SJCRH30 (cell line): ENCODE measurements at regions not wholly inside any gene's neighbourhood (a gene's known extent, or its start where the extent isn't known, plus 50 kb on each side); places are given as distances from the start of the nearest gene placed in this dataset.
A peak's percentile ranks its signal among the peaks of the same experiment; 100 is the strongest.
"Not testable (repeated sequence)": the region's sequence is repeated elsewhere in the genome, so short reads cannot be mapped to it uniquely, and the experiment has no call there.

Experiments used
- DNase-seq, 2 experiments: peaks; one replicate each; pipeline ENCODE4 v3.0.0-alpha.2; 2015 to 2020
- H3K27ac ChIP-seq: fragments of 250-450 bp; sonication (Bioruptor Pico); 2 replicates; pipeline ENCODE4 v1.5.1; 2020; ENCODE audit warnings: mild to moderate bottlenecking, moderate library complexity
- H3K27me3 ChIP-seq: fragments of 250-450 bp; sonication (Bioruptor Pico); 2 replicates; pipeline ENCODE4 v1.5.1; 2020; ENCODE audit warnings: mild to moderate bottlenecking, moderate library complexity
- H3K36me3 ChIP-seq: fragments of 250-450 bp; sonication (Bioruptor Pico); 2 replicates; pipeline ENCODE4 v1.5.1; 2020; ENCODE audit warnings: mild to moderate bottlenecking, moderate library complexity
- H3K4me1 ChIP-seq: fragments of 250-450 bp; sonication (Bioruptor Pico); 2 replicates; pipeline ENCODE4 v1.5.1; 2020; ENCODE audit warnings: mild to moderate bottlenecking, moderate library complexity
- H3K4me3 ChIP-seq: fragments of 250-450 bp; sonication (Bioruptor Pico); 2 replicates; pipeline ENCODE4 v1.5.1; 2020; ENCODE audit warnings: mild to moderate bottlenecking, moderate library complexity
- H3K9me3 ChIP-seq: fragments of 250-450 bp; sonication (Bioruptor Pico); replicated peaks from 2 replicates; pipeline ENCODE4 v1.5.1; 2020; ENCODE audit warnings: mild to moderate bottlenecking, moderate library complexity

DNA sequence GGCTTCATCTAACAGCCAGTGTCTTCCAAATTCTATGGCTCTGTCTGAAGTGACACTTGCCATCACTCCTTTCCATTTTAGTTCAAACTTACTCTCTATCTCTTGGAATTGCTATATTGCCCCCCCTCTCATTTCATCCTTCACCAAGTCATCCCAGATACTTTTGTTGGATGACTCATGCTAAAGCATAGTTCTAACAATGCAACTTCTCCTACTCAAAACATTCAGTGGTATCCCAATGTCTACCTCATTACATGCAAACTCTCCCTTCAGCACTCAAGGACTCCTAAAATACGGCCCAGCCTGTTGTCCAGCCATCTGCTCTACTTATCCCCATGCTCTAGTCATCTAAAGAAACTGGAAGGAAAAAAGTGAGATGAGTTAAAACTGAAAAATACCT, 171.6 kb downstream of the RASEF start:
- no peaks in the 10 kb centered on the region for H3K36me3 ChIP-seq
- no peaks in the 10 kb centered on the region for H3K4me1 ChIP-seq
- H3K4me3 ChIP-seq, result no peak overlapping the region
- no peaks in the 10 kb centered on the region for H3K9me3 ChIP-seq
- DNase-seq, result no peak
- no peak overlapping the region for H3K27ac ChIP-seq
- no peaks in the 10 kb centered on the region for H3K27me3 ChIP-seq

DNA sequence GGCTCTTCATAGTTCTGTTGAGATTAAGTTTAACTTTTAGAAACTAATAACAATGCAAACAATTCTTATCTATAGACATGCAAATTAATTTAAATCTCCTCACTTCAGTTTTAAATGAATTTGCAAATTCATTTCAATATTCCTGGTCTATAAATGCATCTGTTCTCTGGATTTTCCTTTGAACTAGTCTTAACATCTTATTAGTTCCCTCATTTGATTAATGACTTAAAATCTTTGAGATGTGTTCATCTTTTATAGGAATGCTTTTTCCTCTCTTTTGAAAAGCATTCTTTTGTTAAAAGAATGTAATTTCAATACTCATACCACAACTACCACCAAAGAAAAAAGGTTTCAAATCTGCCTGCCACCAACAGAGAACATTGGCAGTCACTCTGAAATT, 169.4 kb downstream of the RASEF start:
- no peaks in the 10 kb centered on the region for H3K27me3 ChIP-seq
- H3K4me1 ChIP-seq, result no peaks in the 10 kb centered on the region
- H3K4me3 ChIP-seq, result no peak overlapping the region
- DNase-seq, result no peak
- no peaks in the 10 kb centered on the region for H3K9me3 ChIP-seq
- H3K27ac ChIP-seq, result no peak overlapping the region
- no peaks in the 10 kb centered on the region for H3K36me3 ChIP-seq

DNA sequence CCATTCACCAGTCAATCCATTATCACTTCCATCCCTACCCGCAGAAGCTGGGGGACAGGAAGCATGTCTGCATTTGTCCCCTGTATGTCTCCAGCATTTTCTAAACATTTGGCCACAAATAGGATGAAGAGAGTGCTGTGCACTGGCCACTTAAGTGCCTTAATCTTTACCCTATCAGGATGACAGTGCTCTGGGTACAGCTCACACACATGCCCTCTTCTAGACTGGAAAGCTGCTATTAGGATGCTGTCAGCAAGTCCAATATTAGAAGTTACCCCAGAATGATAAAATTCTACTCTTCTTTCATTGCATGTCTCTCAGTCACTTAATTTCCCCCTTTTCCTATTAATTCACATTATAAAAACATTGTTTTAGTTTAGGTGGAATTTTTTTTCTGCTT, 168.4 kb downstream of the RASEF start:
- Histone ChIP-seq H3K4me3 (no peak overlapping the region), H3K9me3 (no peaks in the 10 kb centered on the region), H3K36me3 (no peaks in the 10 kb centered on the region), H3K4me1 (no peaks in the 10 kb centered on the region), H3K27ac (no peak overlapping the region), H3K27me3 (no peaks in the 10 kb centered on the region)
- DNase-seq, result no peak

DNA sequence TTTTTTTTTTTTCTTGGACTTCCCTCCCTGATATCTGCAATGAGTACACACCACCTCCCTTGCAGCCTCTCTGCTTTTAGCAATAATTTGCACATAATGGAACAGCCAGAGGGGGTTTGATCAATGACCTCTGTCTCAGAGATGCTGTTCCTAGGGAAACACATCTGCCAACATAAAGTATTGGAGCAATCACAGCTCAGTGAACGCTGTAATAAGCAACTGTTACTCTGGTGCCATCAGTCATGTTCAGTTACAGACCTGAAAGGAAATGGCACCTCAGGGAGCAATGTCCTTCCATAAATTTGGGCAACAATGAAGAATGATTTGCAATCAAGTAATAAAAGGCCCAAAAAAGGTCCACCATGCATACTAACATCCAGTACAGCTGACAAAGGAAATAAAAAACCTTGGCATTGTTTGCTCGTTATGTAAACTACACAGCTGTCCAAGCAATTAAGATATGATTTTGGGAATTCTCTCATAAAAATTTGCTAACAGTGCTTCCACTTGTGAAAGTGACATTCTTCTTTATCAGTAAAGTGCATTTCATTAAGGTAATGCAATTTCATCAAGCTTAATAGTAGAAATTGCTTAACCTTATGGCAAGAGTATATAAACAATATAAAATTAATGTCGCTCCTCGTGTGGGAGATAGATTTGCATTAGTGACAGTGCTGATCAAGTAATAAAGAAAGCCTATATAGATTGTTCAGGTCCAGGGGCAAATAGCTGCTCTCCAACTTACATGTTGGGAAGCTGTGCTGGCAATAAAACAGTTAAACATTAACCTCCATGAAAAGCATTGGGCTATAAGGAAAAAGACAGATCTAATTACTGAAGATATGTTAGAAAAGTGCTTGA, 167.8 kb downstream of the RASEF start:
- no peaks in the 10 kb centered on the region for H3K36me3 ChIP-seq
- H3K27ac ChIP-seq, result no peak overlapping the region
- no peak overlapping the region for H3K4me3 ChIP-seq
- no peak for DNase-seq
- H3K4me1 ChIP-seq, result no peaks in the 10 kb centered on the region
- no peaks in the 10 kb centered on the region for H3K9me3 ChIP-seq
- H3K27me3 ChIP-seq, result no peaks in the 10 kb centered on the region

DNA sequence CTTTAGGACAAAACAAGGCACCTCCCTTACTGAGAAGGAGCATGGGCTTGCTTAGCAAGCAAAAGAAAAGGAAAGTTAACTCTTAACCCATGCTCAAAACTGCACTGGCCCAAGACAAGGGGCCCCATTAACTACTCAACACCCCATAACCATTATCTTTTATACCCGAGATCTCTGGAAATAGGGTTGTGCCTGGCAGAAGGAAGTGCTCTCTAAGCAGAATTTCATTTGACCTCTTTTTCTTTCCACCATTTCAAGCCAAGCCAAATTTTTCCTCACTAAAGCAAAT, 167.2 kb downstream of the RASEF start:
- H3K36me3 ChIP-seq, result no peaks in the 10 kb centered on the region
- no peak overlapping the region for H3K4me3 ChIP-seq
- H3K27ac ChIP-seq, result no peak overlapping the region
- no peaks in the 10 kb centered on the region for H3K27me3 ChIP-seq
- DNase-seq, result no peak
- no peaks in the 10 kb centered on the region for H3K9me3 ChIP-seq
- H3K4me1 ChIP-seq, result no peaks in the 10 kb centered on the region

DNA sequence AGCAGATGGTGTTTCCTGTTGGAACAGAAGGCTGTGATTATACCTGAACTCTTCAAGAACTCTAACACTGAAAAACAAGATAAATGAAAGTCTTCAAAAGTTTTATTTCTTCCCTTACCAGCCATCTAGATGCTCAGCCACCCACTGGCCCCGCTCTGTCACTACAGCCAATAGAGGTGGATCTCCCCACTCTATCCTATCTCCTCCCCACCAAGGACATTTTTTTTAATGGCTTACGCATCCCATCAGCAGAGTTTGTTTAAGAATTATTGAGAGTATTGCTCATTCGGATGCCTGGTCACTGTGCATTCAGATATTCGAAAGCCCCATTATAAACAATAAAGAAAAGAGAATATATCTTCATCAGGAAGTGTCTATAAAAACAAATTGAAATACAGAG, 159.4 kb downstream of the RASEF start:
- no peaks in the 10 kb centered on the region for H3K9me3 ChIP-seq
- peak in 1 of 2 experiments; percentile 4 for DNase-seq
- no peaks in the 10 kb centered on the region for H3K4me1 ChIP-seq
- no peak overlapping the region for H3K27ac ChIP-seq
- no peaks in the 10 kb centered on the region for H3K27me3 ChIP-seq
- no peaks in the 10 kb centered on the region for H3K36me3 ChIP-seq
- no peak overlapping the region for H3K4me3 ChIP-seq

DNA sequence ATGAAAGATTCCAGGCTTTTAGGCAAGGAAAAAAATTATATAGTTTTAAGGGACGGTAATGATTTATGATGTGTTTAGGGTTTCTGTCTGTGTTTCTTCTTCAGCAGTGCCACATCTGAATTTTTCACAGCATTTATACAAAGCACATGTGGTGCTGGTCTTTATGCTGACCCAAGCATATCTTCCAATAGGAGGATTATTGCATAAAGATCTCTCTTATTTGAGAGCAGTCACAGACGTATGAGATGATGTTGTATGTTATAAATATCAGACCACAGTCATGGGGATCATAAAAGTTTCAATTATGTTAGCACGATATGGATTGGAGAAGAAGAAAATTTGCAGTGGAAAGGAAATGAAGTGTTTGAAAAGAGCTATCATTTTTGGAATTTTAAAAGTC, 150.9 kb downstream of the RASEF start:
- DNase-seq, result no peak
- no peaks in the 10 kb centered on the region for H3K9me3 ChIP-seq
- no peaks in the 10 kb centered on the region for H3K36me3 ChIP-seq
- no peaks in the 10 kb centered on the region for H3K27me3 ChIP-seq
- H3K4me1 ChIP-seq, result no peaks in the 10 kb centered on the region
- H3K27ac ChIP-seq, result no peak overlapping the region
- H3K4me3 ChIP-seq, result no peak overlapping the region

DNA sequence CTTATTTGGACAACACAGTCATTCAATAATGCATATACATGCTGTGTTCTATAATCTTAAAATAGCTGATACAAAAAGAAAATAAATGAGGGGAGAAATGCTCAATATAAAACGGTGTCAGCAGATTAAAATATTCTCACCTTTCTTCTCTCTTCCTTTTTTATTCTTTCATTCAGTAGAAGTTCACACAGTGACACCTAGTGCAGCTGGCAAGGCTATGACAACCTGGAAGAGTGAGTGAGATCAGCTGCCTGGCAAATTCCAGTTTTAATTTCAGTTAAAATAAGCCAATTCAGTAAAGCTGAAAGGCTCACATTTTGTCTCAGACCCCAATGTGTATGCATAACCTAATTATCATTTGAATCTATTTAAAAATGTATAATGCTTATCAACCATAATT, 150.3 kb downstream of the RASEF start:
- Histone ChIP-seq H3K27ac (no peak overlapping the region), H3K9me3 (0 out of 2 replicates have a peak, but pooled peaks cover 3% of the 10 kb centered on the region), H3K36me3 (no peaks in the 10 kb centered on the region), H3K4me1 (no peaks in the 10 kb centered on the region), H3K27me3 (no peaks in the 10 kb centered on the region), H3K4me3 (no peak overlapping the region)
- DNase-seq, result no peak

DNA sequence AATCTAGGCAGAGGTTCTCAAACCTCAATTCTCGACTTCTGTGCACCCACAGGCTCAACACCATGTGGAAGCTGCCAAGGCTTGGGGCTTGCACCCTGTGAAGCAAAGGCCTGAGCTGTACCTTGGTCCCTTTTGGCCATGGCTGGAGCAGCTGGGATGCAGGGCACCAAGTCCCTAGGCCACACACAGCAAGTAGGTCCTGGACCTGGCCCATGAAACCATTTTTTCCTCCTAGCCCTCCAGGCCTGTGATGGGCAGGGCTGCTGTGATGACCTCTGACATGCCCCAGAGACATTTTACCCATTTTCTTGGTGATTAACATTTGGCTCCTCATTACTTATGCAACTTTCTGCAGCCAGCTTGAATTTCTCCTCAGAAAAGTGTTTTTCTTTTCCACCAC, 146.7 kb downstream of the RASEF start:
- not testable (repeated sequence) for H3K9me3 ChIP-seq, H3K27me3 ChIP-seq, H3K27ac ChIP-seq, H3K4me1 ChIP-seq, H3K36me3 ChIP-seq, H3K4me3 ChIP-seq, DNase-seq

DNA sequence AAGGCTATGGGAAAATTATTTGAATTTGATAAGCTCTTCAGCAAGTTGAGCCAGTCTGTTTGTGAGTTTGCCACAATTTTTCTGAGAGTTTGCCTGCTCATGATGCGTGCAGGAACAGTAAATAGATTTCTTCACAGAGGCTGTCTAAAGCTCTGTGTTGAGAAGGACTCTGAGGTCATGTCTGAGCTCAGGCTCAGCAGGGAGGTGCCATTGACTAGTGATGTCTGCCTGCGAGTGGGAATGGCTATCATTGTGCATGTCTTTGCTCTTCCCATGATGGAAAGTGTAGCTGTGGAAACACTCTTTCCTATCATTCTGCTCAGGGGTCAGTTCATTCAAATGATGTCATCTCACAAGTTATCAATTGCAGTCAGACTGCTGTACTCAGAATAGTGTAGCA, 142.8 kb downstream of the RASEF start:
- Histone ChIP-seq H3K4me3 (no peak overlapping the region), H3K4me1 (peaks cover 21% of the 10 kb centered on the region)

DNA sequence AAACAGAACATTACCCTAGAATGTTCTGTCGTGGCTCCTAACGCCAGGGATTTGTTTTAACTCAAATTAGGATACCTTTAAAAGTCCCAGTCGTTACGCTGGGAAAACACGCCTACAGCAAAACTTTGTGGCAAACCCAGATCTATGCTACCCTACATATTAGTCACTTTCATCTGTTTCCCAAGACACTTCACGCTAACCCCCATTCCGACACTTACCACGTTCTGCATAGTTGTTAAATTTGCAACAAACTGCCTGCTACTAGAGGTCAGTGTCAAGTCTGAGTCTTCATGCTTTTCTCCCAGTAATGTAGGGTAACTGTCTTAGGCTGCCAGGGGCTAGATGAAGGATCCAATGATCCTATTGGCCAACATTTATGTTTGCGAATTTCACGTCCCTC, 140.3 kb downstream of the RASEF start:
- DNase-seq, result no peak
- Histone ChIP-seq H3K36me3 (no peaks in the 10 kb centered on the region), H3K4me3 (no peak overlapping the region), H3K9me3 (no peaks in the 10 kb centered on the region), H3K27ac (no peak overlapping the region; the same call in 1 of the 2 replicates), H3K4me1 (peaks cover 21% of the 10 kb centered on the region), H3K27me3 (no peaks in the 10 kb centered on the region)

More for the DNA sequence above, 142.8 kb downstream of the RASEF start:
- H3K36me3 ChIP-seq, result no peaks in the 10 kb centered on the region
- DNase-seq, result no peak
- H3K9me3 ChIP-seq, result 0 out of 2 replicates have a peak, but pooled peaks cover 3% of the 10 kb centered on the region
- no peak overlapping the region for H3K27ac ChIP-seq
- no peaks in the 10 kb centered on the region for H3K27me3 ChIP-seq

DNA sequence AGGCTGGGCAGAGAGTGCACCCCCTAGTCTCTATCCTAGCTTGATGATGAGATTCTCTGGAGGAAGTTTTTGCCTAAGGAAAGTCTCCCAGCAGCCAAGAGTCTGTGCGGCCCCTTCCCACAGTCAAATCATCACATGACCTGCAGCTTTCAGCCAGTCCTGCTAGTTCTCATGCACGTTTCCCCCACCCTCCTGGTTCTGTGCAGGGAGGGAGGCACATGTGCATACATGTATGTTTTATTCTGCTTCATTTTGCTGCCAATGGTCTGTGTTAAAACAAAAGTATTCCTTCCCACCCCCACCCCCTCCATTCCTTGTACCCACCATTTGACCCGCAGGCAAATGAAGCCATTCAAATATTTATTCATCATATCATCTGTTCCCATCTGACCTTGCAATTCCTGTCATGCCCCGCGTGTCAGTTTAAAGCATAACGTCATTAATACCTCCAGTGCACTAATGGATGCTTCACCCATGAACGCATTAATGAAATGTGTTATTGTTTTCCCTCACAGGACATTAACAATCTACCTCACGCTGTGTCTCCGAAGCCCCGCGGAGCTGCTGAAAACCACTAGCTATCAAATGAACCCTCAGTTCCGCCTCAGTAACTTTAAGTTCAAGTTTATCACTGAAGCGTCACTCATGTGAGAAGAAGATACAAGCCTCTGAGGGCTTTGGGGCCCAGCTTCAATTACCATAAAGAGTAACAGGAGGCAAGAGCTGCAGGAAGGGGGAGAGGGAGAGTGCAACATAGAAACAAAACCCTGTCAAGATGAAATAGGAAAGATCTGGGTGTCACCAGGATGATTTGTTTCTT, 139.6 kb downstream of the RASEF start:
- Histone ChIP-seq H3K36me3 (no peaks in the 10 kb centered on the region), H3K4me1 (peaks cover 21% of the 10 kb centered on the region), H3K27me3 (no peaks in the 10 kb centered on the region), H3K27ac (peak overlapping the region; percentile 59), H3K4me3 (peak overlapping the region; percentile 32), H3K9me3 (no peaks in the 10 kb centered on the region)
- DNase-seq, result peak; percentile 69 to 86

DNA sequence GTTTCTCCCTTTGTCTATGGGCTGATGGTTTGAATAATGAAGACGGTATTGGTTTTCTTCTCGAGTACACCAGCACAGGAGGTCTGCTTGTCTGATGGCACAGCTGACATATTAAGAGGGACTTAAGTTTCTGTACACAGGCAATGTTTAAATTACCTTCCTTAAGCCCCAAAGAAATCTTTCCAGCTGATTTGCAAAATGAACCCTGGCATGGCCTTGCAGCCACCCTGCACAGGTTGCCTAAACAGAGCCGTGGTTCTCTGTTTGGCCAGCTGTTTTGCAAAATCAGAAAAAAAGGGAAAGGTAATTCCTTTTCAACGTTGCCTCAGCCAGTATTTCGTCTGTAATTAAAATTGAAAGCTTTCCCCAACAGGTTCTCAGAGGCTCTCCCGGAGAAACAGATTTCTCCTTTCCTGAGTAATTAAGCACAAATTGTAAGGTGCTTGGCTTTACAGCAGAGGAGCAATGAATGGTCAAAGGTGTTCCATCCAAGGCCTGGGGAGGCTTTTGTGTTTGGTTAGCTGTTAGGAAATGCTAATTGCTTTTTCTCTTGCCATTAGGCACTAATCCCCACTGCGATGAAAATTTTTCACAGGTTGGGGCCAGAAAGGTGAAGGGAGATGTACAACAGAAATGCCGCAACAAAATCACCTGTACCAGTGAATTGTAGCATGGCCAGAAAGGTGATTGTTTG, 138.9 kb downstream of the RASEF start:
- peak; percentile 70 to 84 for DNase-seq

More for the DNA sequence above, 138.9 kb downstream of the RASEF start:
- Histone ChIP-seq H3K36me3 (no peaks in the 10 kb centered on the region), H3K27ac (peak overlapping the region; percentile 59), H3K4me1 (peaks cover 21% of the 10 kb centered on the region), H3K9me3 (no peaks in the 10 kb centered on the region), H3K27me3 (no peaks in the 10 kb centered on the region), H3K4me3 (peak overlapping the region; percentile 32)
